Activated naive CD8-positive, alpha-beta T cell treated with anti-CD3 and anti-CD28 coated beads, Interleukin-2, amount 10 ng/mL, durations not matched to agents 7 days and 5 days (primary cell): ENCODE measurements at regions not wholly inside any gene's neighbourhood (a gene's known extent, or its start where the extent isn't known, plus 50 kb on each side); places are given as distances from the start of the nearest gene placed in this dataset.

Source experiments
- ATAC-seq: fragments of 150-1000 bp; cut with Tn5 transposase; one replicate; pipeline ENCODE4 v1.10.0; 2021; ENCODE audit warnings: low read depth, moderate library complexity
- POLR2A ChIA-PET: fragments of 350-600 bp; sonication (Branson Sonifier 250); formaldehyde crosslinking; loops from one replicate; lab custom pipeline; 2021; ENCODE audit warnings: antibody characterized with exemption; lab: Charles Lee
- DNase-seq: peaks from one replicate; pipeline ENCODE4 v3.0.0; 2021
- H3K27ac Mint-ChIP-seq: one replicate; pipeline ENCODE4 v1.8.0; 2022; ENCODE audit warnings: mild to moderate bottlenecking, mixed read lengths
- H3K27me3 Mint-ChIP-seq: one replicate; pipeline ENCODE4 v1.8.0; 2022; ENCODE audit warnings: mild to moderate bottlenecking, moderate library complexity, mixed read lengths
- H3K36me3 Mint-ChIP-seq: one replicate; pipeline ENCODE4 v1.8.0; 2021; ENCODE audit warnings: mild to moderate bottlenecking, mixed read lengths
- H3K4me1 Mint-ChIP-seq: one replicate; pipeline ENCODE4 v1.8.0; 2021; ENCODE audit warnings: mixed read lengths
- H3K4me3 Mint-ChIP-seq: one replicate; pipeline ENCODE4 v1.8.0; 2022; ENCODE audit warnings: mild to moderate bottlenecking, moderate library complexity, mixed read lengths
- H3K9me3 Mint-ChIP-seq: one replicate; pipeline ENCODE4 v1.8.0; 2021; ENCODE audit warnings: mixed read lengths

DNA sequence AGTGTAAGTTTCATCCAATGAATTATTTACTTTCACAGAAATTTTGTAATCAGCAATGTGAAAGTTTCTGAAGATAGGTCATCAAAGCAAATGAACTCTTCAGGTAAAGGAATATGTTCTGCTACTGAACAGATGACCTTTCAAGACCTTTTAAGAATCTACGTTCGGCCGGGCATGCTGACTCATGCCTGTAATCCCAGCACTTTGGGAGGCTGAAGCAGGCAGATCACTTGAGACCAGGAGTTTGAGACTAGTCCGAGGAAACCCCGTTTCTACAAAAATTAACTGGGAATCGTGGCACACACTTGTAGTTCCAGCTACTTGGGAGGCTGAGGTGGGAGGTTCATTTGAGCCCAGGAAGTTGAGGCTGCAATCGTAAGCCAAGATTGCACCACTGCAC, 578.4 kb upstream of the COX7C start:
- H3K4me3 Mint-ChIP-seq: no peak overlapping the region
- H3K9me3 Mint-ChIP-seq: no peaks in the 10 kb centered on the region
- no peaks in the 10 kb centered on the region for H3K4me1 Mint-ChIP-seq
- POLR2A ChIA-PET: no interaction called here
- no peak for DNase-seq
- H3K36me3 Mint-ChIP-seq: no peaks in the 10 kb centered on the region
- H3K27ac Mint-ChIP-seq: no peak overlapping the region
- H3K27me3 Mint-ChIP-seq: no peaks in the 10 kb centered on the region
- no peak for ATAC-seq

- Mint-ChIP-seq H3K36me3 (no peaks in the 10 kb centered on the region), H3K27me3 (no peaks in the 10 kb centered on the region), H3K9me3 (no peaks in the 10 kb centered on the region), H3K4me3 (no peak overlapping the region), H3K27ac (no peak overlapping the region), H3K4me1 (no peaks in the 10 kb centered on the region)
- POLR2A ChIA-PET: no interaction called here
- ATAC-seq (no peak), DNase-seq (no peak)
These were observed 547.0 kb upstream of the COX7C start for GRCh38 chr5:86070719-86071118.

- no peak overlapping the region for H3K27ac Mint-ChIP-seq
- H3K36me3 Mint-ChIP-seq: no peaks in the 10 kb centered on the region
- no peaks in the 10 kb centered on the region for H3K4me1 Mint-ChIP-seq
- H3K4me3 Mint-ChIP-seq: no peak overlapping the region
- DNase-seq (no peak), ATAC-seq (no peak)
- peaks cover 2% of the 10 kb centered on the region for H3K9me3 Mint-ChIP-seq
- POLR2A ChIA-PET: no interaction called here
- no peaks in the 10 kb centered on the region for H3K27me3 Mint-ChIP-seq
These were observed 543.4 kb upstream of the COX7C start for GRCh38 chr5:86074297-86074696.

- no peak overlapping the region for H3K27ac Mint-ChIP-seq
- no peak for DNase-seq
- no peak overlapping the region for H3K4me3 Mint-ChIP-seq
- H3K4me1 Mint-ChIP-seq: no peaks in the 10 kb centered on the region
- POLR2A ChIA-PET: no interaction called here
- H3K36me3 Mint-ChIP-seq: no peaks in the 10 kb centered on the region
- peaks cover 2% of the 10 kb centered on the region for H3K9me3 Mint-ChIP-seq
- no peaks in the 10 kb centered on the region for H3K27me3 Mint-ChIP-seq
- ATAC-seq: no peak
These were observed 542.6 kb upstream of the COX7C start for GRCh38 chr5:86075139-86075538.

DNA sequence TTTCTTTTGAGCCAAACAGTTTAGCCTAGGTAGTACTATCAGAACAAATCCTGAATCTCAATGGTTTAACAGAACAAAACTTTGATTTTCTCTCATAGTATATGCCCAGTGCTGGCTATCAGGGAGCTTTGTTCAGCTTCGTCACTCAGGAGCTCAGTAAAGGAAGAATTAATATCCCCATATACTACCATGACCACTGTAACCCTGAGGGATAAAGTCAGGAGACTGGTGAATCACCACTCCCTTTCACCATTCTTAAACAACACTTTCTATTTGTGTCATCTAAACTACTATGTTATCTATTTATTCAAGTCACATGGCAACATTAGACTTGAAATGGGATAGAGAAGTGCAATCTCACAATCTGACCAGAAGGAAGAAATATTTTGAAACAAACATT, 522.6 kb upstream of the COX7C start:
- DNase-seq: no peak
- no peak for ATAC-seq
- no peak overlapping the region for H3K4me3 Mint-ChIP-seq

DNA sequence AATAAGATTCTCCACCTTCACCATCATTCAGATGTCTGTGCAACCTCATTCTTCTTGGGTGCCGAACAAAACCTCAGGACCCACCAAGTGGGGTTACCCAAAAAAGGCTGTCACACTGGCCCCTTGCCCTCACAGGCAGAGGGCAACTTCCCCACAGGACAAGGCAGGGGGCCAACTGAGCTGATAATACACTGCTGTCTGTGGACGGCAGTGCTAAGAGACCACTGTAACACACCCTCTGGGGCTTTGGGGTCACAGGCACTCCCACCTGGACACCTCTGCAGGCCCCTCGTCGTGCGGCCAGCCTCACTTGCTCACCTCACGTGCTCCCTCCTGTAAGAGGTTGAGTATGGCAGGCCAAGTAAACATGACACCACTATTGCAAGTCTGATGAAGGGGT, 515.8 kb upstream of the COX7C start:
- ATAC-seq: no peak
- no peak overlapping the region for H3K27ac Mint-ChIP-seq
- DNase-seq: no peak
- POLR2A ChIA-PET: no interaction called here
- no peaks in the 10 kb centered on the region for H3K27me3 Mint-ChIP-seq
- H3K4me3 Mint-ChIP-seq: no peak overlapping the region
- H3K9me3 Mint-ChIP-seq: no peaks in the 10 kb centered on the region
- H3K4me1 Mint-ChIP-seq: no peaks in the 10 kb centered on the region
- no peaks in the 10 kb centered on the region for H3K36me3 Mint-ChIP-seq

More for the DNA sequence above, 522.6 kb upstream of the COX7C start:
- H3K36me3 Mint-ChIP-seq: no peaks in the 10 kb centered on the region
- no peaks in the 10 kb centered on the region for H3K27me3 Mint-ChIP-seq
- no peaks in the 10 kb centered on the region for H3K4me1 Mint-ChIP-seq
- no peaks in the 10 kb centered on the region for H3K9me3 Mint-ChIP-seq
- no peak overlapping the region for H3K27ac Mint-ChIP-seq
- POLR2A ChIA-PET: no interaction called here

GRCh38 chr5:86108825-86109224, 508.9 kb upstream of the COX7C start:
- H3K9me3 Mint-ChIP-seq: no peaks in the 10 kb centered on the region
- no peak for ATAC-seq
- POLR2A ChIA-PET: no interaction called here
- no peak overlapping the region for H3K4me3 Mint-ChIP-seq
- no peaks in the 10 kb centered on the region for H3K36me3 Mint-ChIP-seq
- no peaks in the 10 kb centered on the region for H3K4me1 Mint-ChIP-seq
- no peaks in the 10 kb centered on the region for H3K27me3 Mint-ChIP-seq
- H3K27ac Mint-ChIP-seq: no peak overlapping the region
- DNase-seq: no peak

DNA sequence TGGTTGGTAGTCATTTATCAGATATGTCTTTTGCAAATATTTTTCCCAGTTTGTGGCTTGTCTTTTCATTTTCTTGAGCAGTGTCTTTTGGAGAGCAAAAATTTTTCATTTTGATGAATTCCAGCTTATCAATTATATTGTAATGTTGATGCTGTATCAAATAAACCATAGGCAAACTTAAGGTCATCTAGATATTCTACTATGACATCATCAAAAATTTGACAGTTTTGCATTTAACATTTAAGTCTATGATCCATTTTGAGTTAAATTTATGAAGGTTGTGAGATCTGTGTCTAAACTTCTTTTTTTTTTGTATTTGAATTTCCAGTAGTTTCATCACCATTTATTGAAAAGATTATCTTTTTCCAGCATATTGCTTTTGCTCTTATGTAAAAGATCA, 505.5 kb upstream of the COX7C start:
- ATAC-seq (no peak), DNase-seq (no peak)
- H3K36me3 Mint-ChIP-seq: no peaks in the 10 kb centered on the region
- no peak overlapping the region for H3K27ac Mint-ChIP-seq
- H3K9me3 Mint-ChIP-seq: no peaks in the 10 kb centered on the region
- no peaks in the 10 kb centered on the region for H3K4me1 Mint-ChIP-seq
- H3K4me3 Mint-ChIP-seq: no peak overlapping the region
- POLR2A ChIA-PET: no interaction called here
- no peaks in the 10 kb centered on the region for H3K27me3 Mint-ChIP-seq

- no peaks in the 10 kb centered on the region for H3K4me1 Mint-ChIP-seq
- H3K27me3 Mint-ChIP-seq: no peaks in the 10 kb centered on the region
- no peak overlapping the region for H3K4me3 Mint-ChIP-seq
- POLR2A ChIA-PET: no interaction called here
- no peaks in the 10 kb centered on the region for H3K36me3 Mint-ChIP-seq
- DNase-seq: no peak
- no peak for ATAC-seq
- no peaks in the 10 kb centered on the region for H3K9me3 Mint-ChIP-seq
- H3K27ac Mint-ChIP-seq: no peak overlapping the region
These were observed 502.6 kb upstream of the COX7C start for GRCh38 chr5:86115164-86115563.

DNA sequence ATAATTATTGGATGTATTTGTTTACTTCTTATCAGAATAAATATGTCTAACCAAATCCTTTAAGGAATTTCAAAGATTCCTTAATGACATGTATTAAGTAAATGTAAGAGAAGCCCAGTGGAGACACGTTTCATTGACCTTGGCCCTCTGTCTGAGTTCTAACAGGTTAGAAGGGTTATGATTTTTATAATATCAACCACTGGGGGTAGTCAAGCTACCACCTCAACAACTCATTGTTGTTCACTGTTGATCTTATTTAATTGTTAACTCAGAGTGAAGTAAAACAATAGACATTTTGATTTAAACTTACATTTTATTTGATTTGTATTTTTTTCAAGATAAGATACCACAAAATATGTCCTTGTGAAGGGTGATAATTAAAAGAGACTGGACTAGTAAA, 499.2 kb upstream of the COX7C start:
- Mint-ChIP-seq H3K27me3 (no peaks in the 10 kb centered on the region), H3K9me3 (no peaks in the 10 kb centered on the region), H3K4me1 (no peaks in the 10 kb centered on the region), H3K27ac (no peak overlapping the region), H3K36me3 (no peaks in the 10 kb centered on the region), H3K4me3 (no peak overlapping the region)
- DNase-seq (no peak), ATAC-seq (no peak)
- POLR2A ChIA-PET: no interaction called here

DNA sequence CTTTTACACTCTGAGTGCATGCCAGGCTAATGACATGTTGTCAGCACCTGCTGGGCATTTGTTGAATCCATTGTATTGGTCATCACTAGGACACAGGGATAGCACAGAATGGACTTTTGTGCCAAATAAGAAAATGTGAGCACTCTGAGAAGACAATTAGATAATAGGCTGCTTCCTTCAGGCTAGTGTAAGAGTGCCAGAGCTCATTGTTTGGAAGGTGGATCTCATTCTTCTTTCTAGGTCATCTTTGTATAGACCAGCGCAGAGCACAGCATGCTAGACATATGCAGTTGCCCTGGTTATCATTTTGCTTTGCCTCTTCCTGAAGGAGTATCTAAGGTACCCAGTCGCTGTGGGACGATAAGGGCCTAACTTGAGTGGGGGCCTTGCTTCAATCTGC, 493.4 kb upstream of the COX7C start:
- DNase-seq: no peak
- POLR2A ChIA-PET: no interaction called here
- H3K27ac Mint-ChIP-seq: no peak overlapping the region
- H3K4me1 Mint-ChIP-seq: no peaks in the 10 kb centered on the region
- H3K4me3 Mint-ChIP-seq: no peak overlapping the region
- no peaks in the 10 kb centered on the region for H3K27me3 Mint-ChIP-seq
- ATAC-seq: no peak
- H3K36me3 Mint-ChIP-seq: no peaks in the 10 kb centered on the region
- no peaks in the 10 kb centered on the region for H3K9me3 Mint-ChIP-seq

GRCh38 chr5:86125731-86126601, 491.8 kb upstream of the COX7C start:
- DNase-seq (no peak), ATAC-seq (no peak)
- no peak overlapping the region for H3K4me3 Mint-ChIP-seq
- POLR2A ChIA-PET: no interaction called here
- H3K27me3 Mint-ChIP-seq: no peaks in the 10 kb centered on the region
- no peaks in the 10 kb centered on the region for H3K9me3 Mint-ChIP-seq
- no peaks in the 10 kb centered on the region for H3K36me3 Mint-ChIP-seq
- no peak overlapping the region for H3K27ac Mint-ChIP-seq
- H3K4me1 Mint-ChIP-seq: no peaks in the 10 kb centered on the region

DNA sequence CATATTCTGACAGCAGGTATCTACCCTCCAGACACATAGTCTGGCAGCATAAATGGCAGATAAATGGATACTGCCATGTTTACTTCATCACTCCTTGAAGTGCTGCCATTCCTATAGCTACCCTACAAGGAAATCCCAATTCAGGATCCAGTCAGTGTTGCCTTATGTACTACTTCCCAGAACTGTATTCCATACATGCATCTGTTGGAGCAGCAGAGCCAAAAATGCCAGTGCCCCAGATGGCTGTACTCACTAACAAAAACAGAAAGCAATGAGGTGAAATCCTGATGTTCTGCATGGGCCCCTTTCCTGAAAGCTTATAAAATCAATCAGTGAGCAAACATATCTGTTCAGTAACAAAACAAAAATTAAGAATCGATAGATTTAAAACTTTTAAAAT, 490.0 kb upstream of the COX7C start:
- Mint-ChIP-seq H3K4me1 (no peaks in the 10 kb centered on the region), H3K36me3 (no peaks in the 10 kb centered on the region), H3K4me3 (no peak overlapping the region), H3K27me3 (no peaks in the 10 kb centered on the region), H3K9me3 (no peaks in the 10 kb centered on the region), H3K27ac (no peak overlapping the region)
- ATAC-seq (no peak), DNase-seq (no peak)
- POLR2A ChIA-PET: no interaction called here

GRCh38 chr5:86129009-86129408, 488.7 kb upstream of the COX7C start:
- no peak overlapping the region for H3K27ac Mint-ChIP-seq
- POLR2A ChIA-PET: no interaction called here
- no peaks in the 10 kb centered on the region for H3K27me3 Mint-ChIP-seq
- DNase-seq (no peak), ATAC-seq (no peak)
- H3K4me1 Mint-ChIP-seq: no peaks in the 10 kb centered on the region
- no peaks in the 10 kb centered on the region for H3K9me3 Mint-ChIP-seq
- H3K4me3 Mint-ChIP-seq: no peak overlapping the region
- H3K36me3 Mint-ChIP-seq: no peaks in the 10 kb centered on the region
